SK-N-SH treated with all-trans-retinoic acid at 6 μM for 48 hours (cell line): ENCODE measurements at regions not wholly inside any gene's neighbourhood (a gene's known extent, or its start where the extent isn't known, plus 50 kb on each side); places are given as distances from the start of the nearest gene placed in this dataset.

ENCODE experiments used
- ATAC-seq: fragments of 200-7000 bp; cut with Tn5 transposase; 3 replicates; pipeline ENCODE4 v1.9.1; 2020; ENCODE audit warnings: mild to moderate bottlenecking, moderate library complexity
- ARNTL ChIP-seq: fragments of 450-650 bp; formaldehyde crosslinking; IDR thresholded peaks from 2 replicates; pipeline ENCODE4 v1.5.0; 2020; ENCODE audit warnings: low read depth, mild to moderate bottlenecking, moderate library complexity, borderline replicate concordance
- BACH2 ChIP-seq: fragments of 250-450 bp; sonication (Bioruptor Pico); IDR thresholded peaks from 2 replicates; pipeline ENCODE4 v1.9.0; 2021; ENCODE audit warnings: mild to moderate bottlenecking, borderline replicate concordance
- CSDC2 ChIP-seq: fragments of 250-450 bp; sonication (Bioruptor Pico); IDR thresholded peaks from 2 replicates; pipeline ENCODE4 v1.5.0; 2020; ENCODE audit warnings: mild to moderate bottlenecking, moderate library complexity
- ESRRG ChIP-seq: fragments of 250-450 bp; sonication (Bioruptor Pico); IDR thresholded peaks from 2 replicates; pipeline ENCODE4 v1.6.1; 2021; ENCODE audit warnings: mild to moderate bottlenecking
- GLIS3 ChIP-seq: fragments of 250-450 bp; sonication (Bioruptor Pico); IDR thresholded peaks from 2 replicates; pipeline ENCODE4 v1.5.0; 2020; ENCODE audit warnings: mild to moderate bottlenecking, moderate library complexity
- ISL1 ChIP-seq: fragments of 250-450 bp; sonication (Bioruptor Pico); IDR thresholded peaks from 2 replicates; pipeline ENCODE4 v2.1.2; 2022; ENCODE audit warnings: mild to moderate bottlenecking, moderate library complexity
- OSR1 ChIP-seq: fragments of 250-450 bp; sonication (Bioruptor Pico); IDR thresholded peaks from 2 replicates; pipeline ENCODE4 v1.8.0; 2022; ENCODE audit warnings: moderate library complexity, mild to moderate bottlenecking, inconsistent platforms
- PPARA ChIP-seq: fragments of 250-450 bp; sonication (Bioruptor Pico); IDR thresholded peaks from 2 replicates; pipeline ENCODE4 v1.5.0; 2020; ENCODE audit warnings: mild to moderate bottlenecking, borderline replicate concordance
- RARB ChIP-seq: fragments of 250-450 bp; sonication (Bioruptor Pico); IDR thresholded peaks from 2 replicates; pipeline ENCODE4 v1.8.0; 2021; ENCODE audit warnings: mild to moderate bottlenecking, moderate library complexity
- SNAI2 ChIP-seq: fragments of 250-450 bp; sonication (Bioruptor Pico); IDR thresholded peaks from 2 replicates; pipeline ENCODE4 v1.5.0; 2020; ENCODE audit warnings: mild to moderate bottlenecking, moderate library complexity
- TCF4 ChIP-seq: fragments of 250-450 bp; sonication (Bioruptor Pico); IDR thresholded peaks from 2 replicates; pipeline ENCODE4 v1.8.0; 2021; ENCODE audit warnings: mild to moderate bottlenecking, moderate library complexity, borderline replicate concordance
- TOX ChIP-seq: fragments of 250-450 bp; sonication (Bioruptor Pico); IDR thresholded peaks from 2 replicates; pipeline ENCODE4 v1.8.0; 2021; ENCODE audit warnings: mild to moderate bottlenecking, moderate library complexity, borderline replicate concordance
- ZC3H10 ChIP-seq: fragments of 250-450 bp; sonication (Bioruptor Pico); IDR thresholded peaks from 2 replicates; pipeline ENCODE4 v1.5.1; 2021; ENCODE audit warnings: mild to moderate bottlenecking, moderate library complexity
- ZFP30 ChIP-seq: fragments of 450-650 bp; formaldehyde crosslinking; IDR thresholded peaks from 2 replicates; pipeline ENCODE4 v1.5.0; 2022; ENCODE audit warnings: mild to moderate bottlenecking, moderate library complexity
- ZNF565 ChIP-seq: fragments of 450-650 bp; formaldehyde crosslinking; conservative IDR thresholded peaks from 2 replicates; pipeline ENCODE4 v1.5.0; 2020; ENCODE audit warnings: low read depth, mild to moderate bottlenecking, moderate library complexity
- ZNF70 ChIP-seq: fragments of 450-650 bp; formaldehyde crosslinking; IDR thresholded peaks from 2 replicates; pipeline ENCODE4 v1.5.0; 2020; ENCODE audit warnings: mild to moderate bottlenecking, moderate library complexity
- ZNF8 ChIP-seq: fragments of 450-650 bp; formaldehyde crosslinking; IDR thresholded peaks from 2 replicates; pipeline ENCODE4 v1.5.0; 2020; ENCODE audit warnings: mild to moderate bottlenecking, moderate library complexity
- TF ChIP-seq, protein P1 (sequence below): fragments of 250-450 bp; sonication (Bioruptor Pico); IDR thresholded peaks from 2 replicates; pipeline ENCODE4 v1.5.1; 2021; ENCODE audit warnings: mild to moderate bottlenecking, moderate library complexity
- TF ChIP-seq, protein P2 (sequence below): fragments of 250-450 bp; sonication (Bioruptor Pico); IDR thresholded peaks from 2 replicates; pipeline ENCODE4 v1.8.0; 2021; ENCODE audit warnings: low read depth, mild to moderate bottlenecking, moderate library complexity, borderline replicate concordance
- TF ChIP-seq, protein P3 (sequence below): fragments of 250-450 bp; sonication (Bioruptor Pico); IDR thresholded peaks from 2 replicates; pipeline ENCODE4 v1.5.1; 2020; ENCODE audit warnings: low read depth, mild to moderate bottlenecking, moderate library complexity
- TF ChIP-seq, protein P4 (sequence below): fragments of 250-450 bp; sonication (Bioruptor Pico); IDR thresholded peaks from 2 replicates; pipeline ENCODE4 v1.8.0; 2020; ENCODE audit warnings: mild to moderate bottlenecking, moderate library complexity, borderline replicate concordance
- TF ChIP-seq, protein P5 (sequence below): fragments of 250-450 bp; sonication (Bioruptor Pico); IDR thresholded peaks from 2 replicates; pipeline ENCODE4 v1.5.0; 2020; ENCODE audit warnings: mild to moderate bottlenecking, moderate library complexity

DNA sequence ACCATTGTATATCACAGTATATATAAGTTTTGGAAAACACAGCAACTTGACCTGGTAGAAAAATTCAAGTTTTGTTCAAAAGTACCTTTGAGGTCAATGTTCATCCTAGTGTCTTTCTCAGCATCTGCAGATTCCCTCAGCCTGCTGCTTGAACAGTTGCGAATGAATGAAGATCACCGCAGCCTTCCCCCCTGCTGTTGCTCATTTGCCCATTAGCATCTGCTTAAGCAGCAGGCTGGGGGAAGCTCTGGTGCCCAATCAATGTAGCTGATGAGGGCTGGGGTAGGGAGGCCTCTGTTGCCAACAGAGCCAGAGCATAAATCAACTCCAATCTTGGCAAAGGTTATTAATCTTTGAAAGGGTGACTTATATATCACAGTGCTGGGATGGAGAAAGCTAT lies 586.5 kb upstream of the PTPRD start:
- no peak for ATAC-seq
- no peak for TF ChIP-seq ESRRG (CRISPR knock-in tag)
- TF ChIP-seq ZNF8 = no peak
- TF ChIP-seq, protein P1, sequence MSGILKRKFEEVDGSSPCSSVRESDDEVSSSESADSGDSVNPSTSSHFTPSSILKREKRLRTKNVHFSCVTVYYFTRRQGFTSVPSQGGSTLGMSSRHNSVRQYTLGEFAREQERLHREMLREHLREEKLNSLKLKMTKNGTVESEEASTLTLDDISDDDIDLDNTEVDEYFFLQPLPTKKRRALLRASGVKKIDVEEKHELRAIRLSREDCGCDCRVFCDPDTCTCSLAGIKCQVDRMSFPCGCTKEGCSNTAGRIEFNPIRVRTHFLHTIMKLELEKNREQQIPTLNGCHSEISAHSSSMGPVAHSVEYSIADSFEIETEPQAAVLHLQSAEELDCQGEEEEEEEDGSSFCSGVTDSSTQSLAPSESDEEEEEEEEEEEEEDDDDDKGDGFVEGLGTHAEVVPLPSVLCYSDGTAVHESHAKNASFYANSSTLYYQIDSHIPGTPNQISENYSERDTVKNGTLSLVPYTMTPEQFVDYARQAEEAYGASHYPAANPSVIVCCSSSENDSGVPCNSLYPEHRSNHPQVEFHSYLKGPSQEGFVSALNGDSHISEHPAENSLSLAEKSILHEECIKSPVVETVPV (CRISPR knock-in tag) = no peak
- TF ChIP-seq ZFP30 (CRISPR knock-in tag) = no peak
- no peak for TF ChIP-seq BACH2 (CRISPR knock-in tag)
- TF ChIP-seq CSDC2 (CRISPR knock-in tag) = no peak
- TF ChIP-seq, all 23 proteins: peak for 0

DNA sequence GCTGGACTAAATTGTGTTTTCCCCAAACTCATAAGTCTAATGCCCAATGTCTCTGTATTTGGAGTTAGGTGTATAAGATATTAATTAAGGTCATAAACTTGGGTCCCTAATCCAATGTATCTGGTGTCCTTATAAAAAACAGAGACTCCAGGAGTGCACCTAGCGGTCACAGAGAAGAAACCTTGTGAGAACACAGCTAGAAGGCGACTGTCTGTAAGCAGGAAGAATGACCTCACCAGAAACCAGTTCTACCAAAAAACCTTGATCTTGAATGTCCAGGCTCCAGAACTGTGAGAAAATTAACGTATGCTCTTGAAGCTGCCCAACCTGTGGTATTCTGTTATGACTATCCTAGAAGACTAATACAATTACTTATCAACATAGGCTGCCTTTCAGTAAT lies 591.7 kb upstream of the PTPRD start:
- TF ChIP-seq, protein P2, sequence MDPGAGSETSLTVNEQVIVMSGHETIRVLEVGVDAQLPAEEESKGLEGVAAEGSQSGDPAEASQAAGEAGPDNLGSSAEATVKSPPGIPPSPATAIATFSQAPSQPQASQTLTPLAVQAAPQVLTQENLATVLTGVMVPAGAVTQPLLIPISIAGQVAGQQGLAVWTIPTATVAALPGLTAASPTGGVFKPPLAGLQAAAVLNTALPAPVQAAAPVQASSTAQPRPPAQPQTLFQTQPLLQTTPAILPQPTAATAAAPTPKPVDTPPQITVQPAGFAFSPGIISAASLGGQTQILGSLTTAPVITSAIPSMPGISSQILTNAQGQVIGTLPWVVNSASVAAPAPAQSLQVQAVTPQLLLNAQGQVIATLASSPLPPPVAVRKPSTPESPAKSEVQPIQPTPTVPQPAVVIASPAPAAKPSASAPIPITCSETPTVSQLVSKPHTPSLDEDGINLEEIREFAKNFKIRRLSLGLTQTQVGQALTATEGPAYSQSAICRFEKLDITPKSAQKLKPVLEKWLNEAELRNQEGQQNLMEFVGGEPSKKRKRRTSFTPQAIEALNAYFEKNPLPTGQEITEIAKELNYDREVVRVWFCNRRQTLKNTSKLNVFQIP (CRISPR knock-in tag) = no peak
- TF ChIP-seq, all 23 proteins: peak for 0
- ATAC-seq = no peak

DNA sequence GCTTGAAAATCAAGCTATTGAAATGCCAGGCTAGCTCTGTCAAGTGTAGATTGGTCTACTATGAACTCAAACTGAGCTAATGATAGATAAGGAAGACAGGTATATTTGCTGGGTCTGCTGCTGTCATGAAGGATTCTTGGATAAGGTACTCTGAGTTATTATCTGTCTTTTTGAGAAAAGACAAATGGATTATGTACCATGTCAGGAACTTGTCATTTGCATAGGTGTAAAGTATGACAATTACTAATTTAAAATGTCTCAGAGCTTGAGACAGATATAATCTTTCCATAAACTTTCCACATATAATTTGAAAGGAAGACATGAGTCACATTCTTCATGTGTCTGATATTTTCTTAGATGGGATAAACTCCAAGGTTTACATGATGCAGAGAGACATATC lies 594.1 kb upstream of the PTPRD start:
- TF ChIP-seq RARB (CRISPR knock-in tag) (no peak), TOX (CRISPR knock-in tag) (no peak), ZNF8 (no peak), TCF4 (no peak), ZNF70 (no peak), ESRRG (CRISPR knock-in tag) (no peak), PPARA (CRISPR knock-in tag) (no peak), ARNTL (CRISPR knock-in tag) (no peak), ZFP30 (CRISPR knock-in tag) (no peak), ISL1 (CRISPR knock-in tag) (no peak), ZC3H10 (no peak), OSR1 (CRISPR knock-in tag) (no peak), SNAI2 (CRISPR knock-in tag) (no peak), GLIS3 (CRISPR knock-in tag) (no peak), CSDC2 (CRISPR knock-in tag) (no peak), BACH2 (CRISPR knock-in tag) (no peak), ZNF565 (CRISPR knock-in tag) (no peak)
- TF ChIP-seq, protein P1 (CRISPR knock-in tag) = no peak
- TF ChIP-seq, protein P3, sequence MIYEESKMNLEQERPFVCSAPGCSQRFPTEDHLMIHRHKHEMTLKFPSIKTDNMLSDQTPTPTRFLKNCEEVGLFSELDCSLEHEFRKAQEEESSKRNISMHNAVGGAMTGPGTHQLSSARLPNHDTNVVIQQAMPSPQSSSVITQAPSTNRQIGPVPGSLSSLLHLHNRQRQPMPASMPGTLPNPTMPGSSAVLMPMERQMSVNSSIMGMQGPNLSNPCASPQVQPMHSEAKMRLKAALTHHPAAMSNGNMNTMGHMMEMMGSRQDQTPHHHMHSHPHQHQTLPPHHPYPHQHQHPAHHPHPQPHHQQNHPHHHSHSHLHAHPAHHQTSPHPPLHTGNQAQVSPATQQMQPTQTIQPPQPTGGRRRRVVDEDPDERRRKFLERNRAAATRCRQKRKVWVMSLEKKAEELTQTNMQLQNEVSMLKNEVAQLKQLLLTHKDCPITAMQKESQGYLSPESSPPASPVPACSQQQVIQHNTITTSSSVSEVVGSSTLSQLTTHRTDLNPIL = no peak
- TF ChIP-seq, protein P4, sequence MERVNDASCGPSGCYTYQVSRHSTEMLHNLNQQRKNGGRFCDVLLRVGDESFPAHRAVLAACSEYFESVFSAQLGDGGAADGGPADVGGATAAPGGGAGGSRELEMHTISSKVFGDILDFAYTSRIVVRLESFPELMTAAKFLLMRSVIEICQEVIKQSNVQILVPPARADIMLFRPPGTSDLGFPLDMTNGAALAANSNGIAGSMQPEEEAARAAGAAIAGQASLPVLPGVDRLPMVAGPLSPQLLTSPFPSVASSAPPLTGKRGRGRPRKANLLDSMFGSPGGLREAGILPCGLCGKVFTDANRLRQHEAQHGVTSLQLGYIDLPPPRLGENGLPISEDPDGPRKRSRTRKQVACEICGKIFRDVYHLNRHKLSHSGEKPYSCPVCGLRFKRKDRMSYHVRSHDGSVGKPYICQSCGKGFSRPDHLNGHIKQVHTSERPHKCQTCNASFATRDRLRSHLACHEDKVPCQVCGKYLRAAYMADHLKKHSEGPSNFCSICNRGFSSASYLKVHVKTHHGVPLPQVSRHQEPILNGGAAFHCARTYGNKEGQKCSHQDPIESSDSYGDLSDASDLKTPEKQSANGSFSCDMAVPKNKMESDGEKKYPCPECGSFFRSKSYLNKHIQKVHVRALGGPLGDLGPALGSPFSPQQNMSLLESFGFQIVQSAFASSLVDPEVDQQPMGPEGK = no peak
- no peak for ATAC-seq

DNA sequence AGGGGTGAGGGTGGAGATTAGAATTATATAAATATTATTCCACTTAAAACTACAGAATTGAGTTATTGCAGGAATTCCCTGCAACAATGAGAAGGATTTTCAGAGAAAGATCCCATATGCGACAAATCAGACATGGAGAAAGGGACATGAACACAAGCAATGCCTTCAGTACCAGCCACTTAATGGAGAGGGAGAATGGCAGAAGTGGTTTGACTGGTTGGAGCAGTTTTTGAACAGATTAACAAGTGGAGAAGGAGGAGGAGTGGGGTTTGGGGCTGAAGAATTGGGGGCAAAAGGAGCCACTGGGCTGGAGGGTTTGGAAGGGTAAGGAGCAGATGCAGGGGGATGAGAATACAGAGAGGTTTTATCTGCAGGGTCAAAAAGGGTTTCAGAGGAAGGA lies 620.9 kb upstream of the PTPRD start:
- no peak for ATAC-seq
- TF ChIP-seq, protein P5, sequence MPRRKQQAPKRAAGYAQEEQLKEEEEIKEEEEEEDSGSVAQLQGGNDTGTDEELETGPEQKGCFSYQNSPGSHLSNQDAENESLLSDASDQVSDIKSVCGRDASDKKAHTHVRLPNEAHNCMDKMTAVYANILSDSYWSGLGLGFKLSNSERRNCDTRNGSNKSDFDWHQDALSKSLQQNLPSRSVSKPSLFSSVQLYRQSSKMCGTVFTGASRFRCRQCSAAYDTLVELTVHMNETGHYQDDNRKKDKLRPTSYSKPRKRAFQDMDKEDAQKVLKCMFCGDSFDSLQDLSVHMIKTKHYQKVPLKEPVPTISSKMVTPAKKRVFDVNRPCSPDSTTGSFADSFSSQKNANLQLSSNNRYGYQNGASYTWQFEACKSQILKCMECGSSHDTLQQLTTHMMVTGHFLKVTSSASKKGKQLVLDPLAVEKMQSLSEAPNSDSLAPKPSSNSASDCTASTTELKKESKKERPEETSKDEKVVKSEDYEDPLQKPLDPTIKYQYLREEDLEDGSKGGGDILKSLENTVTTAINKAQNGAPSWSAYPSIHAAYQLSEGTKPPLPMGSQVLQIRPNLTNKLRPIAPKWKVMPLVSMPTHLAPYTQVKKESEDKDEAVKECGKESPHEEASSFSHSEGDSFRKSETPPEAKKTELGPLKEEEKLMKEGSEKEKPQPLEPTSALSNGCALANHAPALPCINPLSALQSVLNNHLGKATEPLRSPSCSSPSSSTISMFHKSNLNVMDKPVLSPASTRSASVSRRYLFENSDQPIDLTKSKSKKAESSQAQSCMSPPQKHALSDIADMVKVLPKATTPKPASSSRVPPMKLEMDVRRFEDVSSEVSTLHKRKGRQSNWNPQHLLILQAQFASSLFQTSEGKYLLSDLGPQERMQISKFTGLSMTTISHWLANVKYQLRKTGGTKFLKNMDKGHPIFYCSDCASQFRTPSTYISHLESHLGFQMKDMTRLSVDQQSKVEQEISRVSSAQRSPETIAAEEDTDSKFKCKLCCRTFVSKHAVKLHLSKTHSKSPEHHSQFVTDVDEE (CRISPR knock-in tag) = no peak
- TF ChIP-seq, protein P1 (CRISPR knock-in tag) = no peak
- TF ChIP-seq ZC3H10 = no peak
- TF ChIP-seq ZNF70 = no peak
- TF ChIP-seq, protein P4 = no peak
- TF ChIP-seq ZFP30 (CRISPR knock-in tag) = no peak
- TF ChIP-seq SNAI2 (CRISPR knock-in tag) = no peak
- TF ChIP-seq, all 23 proteins: peak for 0
